HT1080 (cell line): ENCODE measurements at regions not wholly inside any gene's neighbourhood (a gene's known extent, or its start where the extent isn't known, plus 50 kb on each side); places are given as distances from the start of the nearest gene placed in this dataset.
"Not testable (repeated sequence)": the region's sequence is repeated elsewhere in the genome, so short reads cannot be mapped to it uniquely, and the experiment has no call there.

Experiments
- DNase-seq: peaks from one replicate; pipeline ENCODE4 v3.0.0-alpha.2; 2015; ENCODE audit warnings: low read depth

GRCh38 chrX:149420566-149420965 lies 84.5 kb downstream of the IDS start:
- DNase-seq = not testable (repeated sequence)

DNA sequence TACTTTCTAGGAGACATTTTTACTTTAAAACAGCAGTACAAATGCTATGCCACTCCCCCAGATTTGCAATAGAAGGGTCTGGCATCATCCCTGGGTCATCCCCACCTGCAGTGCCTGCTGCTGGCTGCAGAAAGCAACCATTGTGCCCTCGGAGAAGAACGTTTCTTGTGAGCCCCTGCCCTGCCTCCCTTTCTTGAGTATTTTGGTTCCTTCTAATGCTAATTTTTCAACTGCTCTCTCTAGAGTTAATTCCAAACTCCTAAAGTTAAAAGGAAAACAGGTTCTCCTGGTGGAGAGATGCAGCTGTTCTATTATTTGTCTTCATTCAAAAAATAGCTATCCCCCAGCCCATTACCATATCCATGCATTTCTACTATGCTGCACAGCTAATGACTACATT lies 107.1 kb downstream of the IDS start:
- no peak for DNase-seq

- DNase-seq = no peak
Observed at GRCh38 chrX:149392921-149393320, 112.2 kb downstream of the IDS start.

DNA sequence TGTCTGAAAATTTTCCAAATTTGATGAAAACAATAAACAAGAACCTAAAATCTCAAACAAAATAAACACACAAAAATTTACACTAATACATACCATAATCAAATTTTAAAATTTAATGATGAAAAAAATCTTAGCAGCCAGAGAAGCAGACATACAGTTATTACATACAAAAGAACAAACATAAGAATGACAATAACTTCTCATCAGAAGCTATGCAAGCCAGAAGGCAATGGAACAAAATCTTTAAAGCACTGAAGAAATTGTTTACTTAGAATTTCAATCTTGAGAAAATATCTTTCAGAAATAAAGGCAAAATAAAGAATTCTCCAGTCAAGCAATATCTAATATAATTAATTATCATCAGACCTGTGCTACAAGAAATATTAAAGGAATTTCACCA lies 121.3 kb downstream of the IDS start:
- DNase-seq = no peak

- peak; percentile 53 for DNase-seq
Observed at GRCh38 chrX:149374751-149375150, 130.4 kb downstream of the IDS start.

DNA sequence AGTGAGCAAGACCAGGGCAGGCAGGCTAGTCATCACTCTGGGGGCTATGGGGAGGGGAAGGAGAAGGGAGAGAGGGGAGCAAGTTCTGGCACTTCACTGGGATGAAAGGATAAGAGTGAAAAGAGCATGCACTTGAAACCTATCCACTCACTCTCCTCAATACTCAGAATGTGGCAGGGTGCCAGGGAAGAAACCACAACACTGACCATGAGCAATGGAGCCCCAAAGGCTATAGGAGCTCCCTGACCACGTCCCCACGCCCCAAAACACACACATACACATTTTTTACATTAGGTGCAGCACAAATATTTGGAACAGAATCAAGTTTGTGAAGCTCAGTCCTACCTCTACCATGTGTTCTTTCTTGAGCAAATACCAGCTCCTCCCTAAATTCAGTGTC lies 132.2 kb downstream of the IDS start:
- DNase-seq = peak; percentile 22

GRCh38 chrX:149371986-149372385 lies 133.1 kb downstream of the IDS start:
- DNase-seq = no peak

- DNase-seq = no peak
Observed at GRCh38 chrX:149370097-149370496, 135.0 kb downstream of the IDS start.

DNA sequence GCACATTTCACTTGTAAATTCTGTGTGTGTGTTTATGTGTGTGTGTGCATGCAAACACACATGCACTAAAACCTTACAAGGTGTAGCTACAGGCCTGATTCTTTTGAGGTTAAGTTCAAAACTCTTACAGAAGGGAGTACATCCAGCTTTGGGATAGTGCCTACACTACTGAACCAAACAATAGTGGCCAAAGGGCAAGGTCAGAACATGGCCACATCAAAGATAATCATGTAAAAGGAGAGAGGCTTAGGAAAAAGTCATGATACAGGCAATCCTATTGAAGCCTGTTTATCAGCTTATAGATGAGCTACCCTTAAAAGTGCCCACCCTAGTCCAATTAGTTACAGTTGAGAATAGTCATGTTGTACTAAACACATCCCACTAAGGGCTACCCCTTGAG lies 139.6 kb downstream of the IDS start:
- DNase-seq = no peak

GRCh38 chrX:149365061-149365460 lies 140.0 kb downstream of the IDS start:
- DNase-seq = peak; percentile 72

DNA sequence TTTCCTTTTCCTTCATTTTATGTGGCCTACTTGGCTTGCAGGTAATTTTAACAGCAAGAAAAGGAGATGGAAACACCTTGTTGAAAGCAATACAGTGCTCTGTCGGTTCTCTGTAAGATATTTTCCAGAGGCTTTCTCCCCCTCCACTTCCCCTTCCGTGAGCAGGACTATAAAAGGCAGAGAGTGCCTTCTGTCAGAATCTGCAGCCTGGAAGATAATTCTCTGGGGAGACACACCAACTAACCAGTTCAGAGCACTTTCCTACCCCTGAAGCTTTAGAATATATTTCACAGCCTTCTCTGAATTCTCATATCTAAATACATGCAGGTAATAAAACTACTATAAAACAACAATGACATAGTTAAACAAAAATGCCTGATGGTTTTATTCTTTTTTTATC lies 141.1 kb downstream of the IDS start:
- no peak for DNase-seq

DNA sequence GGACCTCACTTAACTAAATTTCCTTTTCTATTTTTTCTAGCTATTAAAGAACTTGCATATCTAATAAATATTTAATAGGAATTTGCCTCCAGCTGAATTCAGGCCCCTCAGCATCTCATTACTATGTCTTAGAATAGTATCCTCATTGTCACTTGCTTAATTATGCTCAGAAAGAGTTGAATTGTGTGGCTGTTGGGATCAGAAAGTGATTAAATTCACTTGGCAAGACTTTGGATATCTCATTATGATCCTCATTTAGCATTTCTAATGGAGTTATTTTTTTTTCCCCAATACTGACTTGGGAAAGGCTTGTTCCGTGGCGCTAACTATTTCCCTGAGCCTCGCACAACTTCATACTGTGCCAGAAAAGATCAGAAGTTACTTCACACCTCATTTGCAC lies 158.8 kb downstream of the IDS start:
- DNase-seq = no peak

GRCh38 chrX:149322316-149322715 lies 182.8 kb downstream of the IDS start:
- DNase-seq = no peak

GRCh38 chrX:149313871-149314371 lies 191.2 kb downstream of the IDS start:
- no peak for DNase-seq

DNA sequence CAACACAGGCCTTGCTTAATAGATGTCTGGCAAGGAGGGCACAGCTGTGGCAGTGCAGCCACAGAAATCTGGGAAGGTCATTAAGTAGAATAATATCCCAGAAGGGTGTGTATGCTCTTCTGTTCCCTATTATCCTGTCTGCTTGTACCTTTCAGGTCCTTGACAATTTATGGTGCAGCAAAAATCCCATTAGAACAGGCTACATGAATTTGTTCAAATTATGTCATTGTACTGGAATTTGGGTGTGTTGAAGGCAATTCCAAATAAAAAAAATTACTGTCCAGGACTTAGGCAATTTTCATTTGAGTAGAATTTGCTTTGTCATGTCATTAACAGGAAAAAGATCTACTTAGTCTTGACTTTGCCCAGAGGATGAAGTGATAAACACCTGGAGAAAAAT lies 192.1 kb downstream of the IDS start:
- DNase-seq = no peak

- DNase-seq = no peak
Observed at GRCh38 chrX:149312097-149312496, 193.0 kb downstream of the IDS start.

DNA sequence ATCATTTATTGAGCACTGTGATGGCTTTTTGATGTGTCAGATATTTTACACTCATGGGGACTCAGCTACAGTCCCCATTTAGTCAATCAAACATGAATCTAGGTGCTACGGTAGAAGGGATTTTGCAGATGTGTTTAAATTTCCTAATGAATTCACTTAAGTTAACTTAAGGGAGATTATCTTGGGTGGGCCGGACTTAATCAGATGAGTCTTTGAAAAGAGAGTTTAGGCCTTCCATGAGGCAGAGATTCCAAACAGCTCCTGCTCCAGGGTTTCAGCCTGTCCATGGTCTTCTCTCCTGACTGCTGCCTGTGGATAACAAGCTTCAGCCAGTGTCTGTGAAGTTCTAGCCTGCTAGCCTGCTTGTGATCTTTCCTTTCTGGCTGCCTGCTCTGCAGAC lies 202.4 kb downstream of the IDS start:
- DNase-seq = no peak

- DNase-seq = no peak
Observed at GRCh38 chrX:149298111-149298510, 207.0 kb downstream of the IDS start.

DNA sequence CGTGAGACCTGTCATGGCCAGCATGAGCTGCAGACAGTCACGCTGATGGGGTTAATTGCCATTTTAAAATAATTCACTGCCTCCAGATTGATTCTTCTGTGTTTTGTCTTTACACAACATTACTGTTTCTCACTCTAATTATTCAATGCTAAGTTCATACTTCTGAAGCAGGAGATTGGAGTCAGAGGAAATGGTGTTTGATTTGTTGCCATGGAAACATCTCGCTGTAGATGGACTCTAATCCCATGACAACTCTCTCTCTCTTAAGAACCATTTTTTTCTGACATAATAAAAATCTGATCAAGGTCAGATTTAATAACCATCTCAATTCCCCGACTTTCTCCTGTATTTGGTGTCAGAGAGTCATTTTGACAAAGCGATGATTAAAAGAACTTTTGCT lies 209.0 kb downstream of the IDS start:
- no peak for DNase-seq

- DNase-seq = peak; percentile 46
Observed at GRCh38 chrX:149286940-149287349, 218.2 kb downstream of the IDS start.

GRCh38 chrX:149284616-149285015 lies 220.5 kb downstream of the IDS start:
- no peak for DNase-seq

GRCh38 chrX:149283853-149284252 lies 221.3 kb downstream of the IDS start:
- DNase-seq = no peak

DNA sequence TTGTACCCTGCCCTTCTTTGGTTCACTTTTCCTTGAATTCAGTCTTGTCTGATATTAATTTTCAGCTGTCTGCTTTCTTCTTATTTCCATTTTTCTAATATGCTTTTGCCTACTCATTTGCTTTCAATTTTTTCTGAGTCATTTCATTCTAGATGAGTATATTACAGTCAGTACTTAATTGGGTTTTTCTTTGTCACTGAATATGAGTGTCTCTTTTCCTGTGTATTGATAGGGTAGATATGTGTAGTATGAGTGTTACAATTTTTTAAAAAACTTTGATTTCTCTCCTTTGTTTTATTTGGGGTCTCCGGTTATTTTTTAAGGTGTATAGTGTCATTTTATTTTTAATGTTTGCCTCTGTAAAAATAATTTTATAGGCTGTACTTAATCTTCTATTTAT lies 222.2 kb downstream of the IDS start:
- DNase-seq = no peak

GRCh38 chrX:149280011-149280410 lies 225.1 kb downstream of the IDS start:
- DNase-seq = no peak
